Left ventricle myocardium inferior (tissue), 1 donor: ENCODE measurements at regions not wholly inside any gene's neighbourhood (a gene's known extent, or its start where the extent isn't known, plus 50 kb on each side); places are given as distances from the start of the nearest gene placed in this dataset.

Experiments used
- DNase-seq: peaks from one replicate; pipeline ENCODE4 v3.0.0-alpha.2; 2020
- H3K27ac ChIP-seq: fragments of 200-600 bp; replicated peaks from 2 replicates; pipeline ENCODE4 v1.8.0; 2021
- H3K27me3 ChIP-seq: fragments of 200-600 bp; 2 replicates; pipeline ENCODE4 v1.8.0; 2021; ENCODE audit warnings: low read depth
- H3K36me3 ChIP-seq: fragments of 200-600 bp; 2 replicates; pipeline ENCODE4 v1.8.0; 2021
- H3K4me1 ChIP-seq: fragments of 200-600 bp; 2 replicates; pipeline ENCODE4 v1.8.0; 2021
- H3K4me3 ChIP-seq: fragments of 200-600 bp; 2 replicates; pipeline ENCODE4 v1.8.0; 2021; ENCODE audit warnings: mild to moderate bottlenecking, moderate library complexity
- H3K9me3 ChIP-seq: fragments of 200-600 bp; replicated peaks from 2 replicates; pipeline ENCODE4 v1.8.0; 2021
- CTCF ChIP-seq: fragments of 200-600 bp; IDR thresholded peaks from 2 replicates; pipeline ENCODE4 v1.8.0; 2021; ENCODE audit warnings: antibody characterized with exemption, mild to moderate bottlenecking, borderline replicate concordance
- intact Hi-C: fragments of 100-400 bp; cut with micrococcal nuclease; formaldehyde crosslinking; loops from one replicate; pipeline ENCODE4 v1.11.0; 2022
- donor health status: DM: no; HTN: yes; CAD: no; lungs with severe emphysema.

DNA sequence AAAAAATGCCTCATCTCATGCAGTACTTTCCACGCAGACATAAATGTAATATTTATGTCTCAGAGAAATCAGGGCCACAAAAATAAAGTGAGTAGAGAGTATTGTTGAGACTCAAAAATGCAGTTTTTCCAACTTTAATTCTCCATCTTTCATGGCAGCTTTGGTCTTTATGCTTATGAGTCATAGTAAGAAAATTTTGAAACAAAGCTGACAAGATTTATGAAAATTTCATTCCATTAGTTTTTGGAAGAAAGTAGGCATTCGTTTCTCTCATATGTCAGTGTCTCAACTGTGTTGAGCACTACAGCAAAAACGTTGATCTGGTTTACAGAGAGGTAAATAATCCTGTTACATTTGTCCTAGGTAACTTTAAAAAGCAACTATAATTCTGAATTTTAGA is 656.8 kb downstream of the IQCM start:
- no peak for TF ChIP-seq CTCF
- intact Hi-C loops, result no loop called here
- DNase-seq, result no peak
- H3K36me3 ChIP-seq, result no peaks in the 10 kb centered on the region
- H3K27me3 ChIP-seq, result no peaks in the 10 kb centered on the region
- peaks cover 16% of the 10 kb centered on the region for H3K4me1 ChIP-seq
- no peak overlapping the region for H3K27ac ChIP-seq
- H3K9me3 ChIP-seq, result peaks cover 4% of the 10 kb centered on the region
- H3K4me3 ChIP-seq, result no peak overlapping the region

- no peak for TF ChIP-seq CTCF
Measured at GRCh38 chr4:149145803-149146202, 669.8 kb downstream of the IQCM start.

GRCh38 chr4:149144060-149144459 is 671.6 kb downstream of the IQCM start:
- H3K36me3 ChIP-seq, result no peaks in the 10 kb centered on the region
- no peaks in the 10 kb centered on the region for H3K4me1 ChIP-seq
- no peaks in the 10 kb centered on the region for H3K27me3 ChIP-seq
- H3K4me3 ChIP-seq, result no peak overlapping the region
- no peak for DNase-seq
- H3K27ac ChIP-seq, result no peak overlapping the region
- no peaks in the 10 kb centered on the region for H3K9me3 ChIP-seq
- TF ChIP-seq CTCF, result no peak
- intact Hi-C loops, result no loop called here

More at GRCh38 chr4:149145803-149146202, 669.8 kb downstream of the IQCM start:
- intact Hi-C loops, result no loop called here
- Histone ChIP-seq H3K4me3 (no peak overlapping the region), H3K4me1 (no peaks in the 10 kb centered on the region), H3K27ac (no peak overlapping the region), H3K27me3 (no peaks in the 10 kb centered on the region), H3K36me3 (no peaks in the 10 kb centered on the region), H3K9me3 (no peaks in the 10 kb centered on the region)
- DNase-seq, result no peak

GRCh38 chr4:149141391-149141790 is 674.3 kb downstream of the IQCM start:
- intact Hi-C loops, result no loop called here
- no peak overlapping the region for H3K4me3 ChIP-seq
- H3K4me1 ChIP-seq, result no peaks in the 10 kb centered on the region
- H3K27me3 ChIP-seq, result no peaks in the 10 kb centered on the region
- no peak overlapping the region for H3K27ac ChIP-seq
- H3K9me3 ChIP-seq, result no peaks in the 10 kb centered on the region
- no peak for DNase-seq
- no peaks in the 10 kb centered on the region for H3K36me3 ChIP-seq
- TF ChIP-seq CTCF, result no peak

DNA sequence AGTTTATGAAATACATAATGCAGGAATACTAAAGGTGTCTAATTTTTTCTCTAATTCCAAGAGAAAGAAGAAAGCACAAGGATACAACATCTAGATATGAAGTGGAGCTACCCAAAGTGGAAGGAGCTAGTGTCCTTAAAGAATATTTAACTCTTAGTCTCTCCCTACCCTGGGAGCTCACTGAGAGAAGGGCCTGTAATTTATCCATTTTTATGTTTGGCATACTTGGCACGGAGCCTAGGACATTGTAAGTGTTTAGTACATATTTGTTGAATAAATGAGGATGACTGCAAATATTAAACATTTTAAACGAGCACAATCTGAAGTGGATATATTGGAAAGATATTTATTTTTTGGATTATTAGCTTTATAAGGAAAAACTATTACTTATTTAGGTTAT is 674.8 kb downstream of the IQCM start:
- H3K4me3 ChIP-seq, result no peak overlapping the region
- H3K9me3 ChIP-seq, result no peaks in the 10 kb centered on the region
- intact Hi-C loops, result no loop called here
- H3K36me3 ChIP-seq, result no peaks in the 10 kb centered on the region
- DNase-seq, result no peak
- TF ChIP-seq CTCF, result no peak
- H3K4me1 ChIP-seq, result no peaks in the 10 kb centered on the region
- H3K27ac ChIP-seq, result no peak overlapping the region
- H3K27me3 ChIP-seq, result no peaks in the 10 kb centered on the region
